Adrenal gland (tissue), 9 donors: ENCODE measurements at regions not wholly inside any gene's neighbourhood (a gene's known extent, or its start where the extent isn't known, plus 50 kb on each side); places are given as distances from the start of the nearest gene placed in this dataset.

Experiments
- DNase-seq, 7 donors: peaks; one replicate each; pipeline ENCODE4 v3.0.0-alpha.2; 2019 to 2020
- H3K27ac ChIP-seq, 5 donors: fragments of 200-600 bp; sonication (generic) in 4 of 5; 1 replicate in 3 of 5; 2 replicates in 2 of 5; pipeline versions ENCODE4 v1.5.1 to v1.8.0; 2016 to 2020; ENCODE audit warnings: mild to moderate bottlenecking in 1 of 5
- H3K27me3 ChIP-seq: fragments of 200-600 bp; 2 replicates; pipeline ENCODE4 v1.8.0; 2021
- H3K36me3 ChIP-seq, 2 donors: fragments of 200-600 bp; replicated peaks in 1 of 2; 1 replicate in 1 of 2; 2 replicates in 1 of 2; pipeline versions ENCODE4 v1.5.1 to v1.8.0; 2018 to 2022
- H3K4me1 ChIP-seq, 2 donors: fragments of 200-600 bp; replicated peaks in 1 of 2; 1 replicate in 1 of 2; 2 replicates in 1 of 2; pipeline versions ENCODE4 v1.5.1 to v1.8.0; 2018 to 2021
- H3K4me3 ChIP-seq, 4 donors: fragments of 200-600 bp; sonication (generic) in 3 of 4; one replicate each; pipeline ENCODE4 v1.5.1; 2016 to 2018
- H3K9me3 ChIP-seq, 3 donors: fragments of 200-600 bp; sonication (generic) in 1 of 3; replicated peaks in 1 of 3; 1 replicate in 2 of 3; 2 replicates in 1 of 3; pipeline versions ENCODE4 v1.5.1 to v1.8.0; 2016 to 2021
- CTCF ChIP-seq, 6 experiments: fragments of 450-650 bp in 4 of 6; fragments of 200-600 bp in 2 of 6; sonication (generic) in 1 of 6; IDR thresholded peaks; 1 replicate in 5 of 6; 2 replicates in 1 of 6; pipeline versions ENCODE4 v1.5.1 to v1.8.0; 2016 to 2021; ENCODE audit warnings: antibody characterized with exemption in 6 of 6, mild to moderate bottlenecking in 2 of 6, moderate library complexity in 1 of 6
- POLR2A ChIP-seq, 2 donors: fragments of 450-650 bp; IDR thresholded peaks; one replicate each; pipeline ENCODE4 v1.6.1; 2017; ENCODE audit warnings: antibody characterized with exemption in 2 of 2, mild to moderate bottlenecking in 2 of 2, moderate library complexity in 1 of 2
- WGBS, 4 donors: extraction: QIAGEN DNeasy Blood & Tissue Kit in 2 of 4; methylation state at CpG; one replicate each; pipeline versions ENCODE4 v1.1.5 to v1.1.7; 2013 to 2017; 5-methylcytosine and 5-hydroxymethylcytosine counted together
- intact Hi-C, 2 donors: fragments of 100-400 bp; cut with DNase I; formaldehyde crosslinking; loops; one replicate each; pipeline versions ENCODE4 v1.14.1 to v1.15.0; 2022 to 2023
- donor health status: healthy with polysubstance abuse.
- donor health status: Bipolar disorder and iron deficiency.
- donor health status: DM: yes; HTN: yes; CAD: no.
- donor health status: DM: no; HTN: no; CAD: no.
- donor health status: DM: no; HTN: no; CAD: no.

GRCh38 chr9:38338342-38339018, 54.0 kb upstream of the ALDH1B1 start:
- Histone ChIP-seq H3K27me3 (no peaks in the 10 kb centered on the region), H3K27ac (no peak overlapping the region), H3K4me1 (peaks cover 4 to 8% of the 10 kb centered on the region in 2 donors), H3K36me3 (no peaks in the 10 kb centered on the region), H3K9me3 (no peaks in the 10 kb centered on the region), H3K4me3 (no peak overlapping the region)
- 86 to 92% (median 89%) methylated on average over 5 of the region's 5 CpGs for WGBS, 4 donors
- intact Hi-C loops: no loop called here
- no peak for DNase-seq
- TF ChIP-seq POLR2A (IDR thresholded peaks at IDR 0.05) (no peak), CTCF (IDR thresholded peaks at IDR 0.05) (no peak)

GRCh38 chr9:38337706-38338264, 54.7 kb upstream of the ALDH1B1 start:
- peak in 1 of 7 donors; percentile 27 for DNase-seq

GRCh38 chr9:38337181-38337580, 55.3 kb upstream of the ALDH1B1 start:
- TF ChIP-seq POLR2A (IDR thresholded peaks at IDR 0.05): no peak
- no peak for TF ChIP-seq CTCF (IDR thresholded peaks at IDR 0.05)
- DNase-seq: no peak
- intact Hi-C loops: no loop called here
- WGBS, 4 donors: 85 to 90% (median 86%) methylated on average over 7 of the region's 7 CpGs
- H3K27me3 ChIP-seq: no peaks in the 10 kb centered on the region
- peaks cover 4 to 8% of the 10 kb centered on the region in 2 donors for H3K4me1 ChIP-seq
- H3K36me3 ChIP-seq: no peaks in the 10 kb centered on the region
- no peaks in the 10 kb centered on the region for H3K9me3 ChIP-seq
- no peak overlapping the region for H3K4me3 ChIP-seq
- H3K27ac ChIP-seq: no peak overlapping the region

More at GRCh38 chr9:38337706-38338264, 54.7 kb upstream of the ALDH1B1 start:
- no peak overlapping the region for H3K4me3 ChIP-seq
- TF ChIP-seq CTCF (IDR thresholded peaks at IDR 0.05) (no peak), POLR2A (IDR thresholded peaks at IDR 0.05) (no peak)
- no peaks in the 10 kb centered on the region for H3K9me3 ChIP-seq
- no peaks in the 10 kb centered on the region for H3K36me3 ChIP-seq
- no peak overlapping the region for H3K27ac ChIP-seq
- H3K27me3 ChIP-seq: no peaks in the 10 kb centered on the region
- intact Hi-C loops: no loop called here
- H3K4me1 ChIP-seq: peaks cover 4 to 8% of the 10 kb centered on the region in 2 donors
- WGBS, 4 donors: 90 to 94% (median 92%) methylated on average over 8 to 9 of the region's 9 CpGs

GRCh38 chr9:38336341-38336740, 56.2 kb upstream of the ALDH1B1 start:
- Histone ChIP-seq H3K36me3 (no peaks in the 10 kb centered on the region), H3K4me3 (no peak overlapping the region), H3K27me3 (no peaks in the 10 kb centered on the region), H3K4me1 (peaks cover 4 to 8% of the 10 kb centered on the region in 2 donors), H3K9me3 (no peaks in the 10 kb centered on the region), H3K27ac (no peak overlapping the region)
- intact Hi-C loops: no loop called here
- TF ChIP-seq POLR2A (IDR thresholded peaks at IDR 0.05) (no peak), CTCF (IDR thresholded peaks at IDR 0.05) (no peak)
- WGBS, 4 donors: 80 to 96% (median 86%) methylated on average over 3 to 8 of the region's 8 CpGs
- DNase-seq: peak in 1 of 7 donors; percentile 27
